Stimulated activated CD4-positive, alpha-beta T cell treated with anti-CD3 and anti-CD28 coated beads, Interleukin-1b, Interleukin-23, amount 100 ng/mL, for 1 hour (primary cell): ENCODE measurements at regions not wholly inside any gene's neighbourhood (a gene's known extent, or its start where the extent isn't known, plus 50 kb on each side); places are given as distances from the start of the nearest gene placed in this dataset.
"Not testable (repeated sequence)": the region's sequence is repeated elsewhere in the genome, so short reads cannot be mapped to it uniquely, and the experiment has no call there.

Source experiments
- DNase-seq, 2 donors: peaks; one replicate each; pipeline ENCODE4 v3.0.0-alpha.2; 2020; ENCODE audit warnings: low read depth in 2 of 2

DNA sequence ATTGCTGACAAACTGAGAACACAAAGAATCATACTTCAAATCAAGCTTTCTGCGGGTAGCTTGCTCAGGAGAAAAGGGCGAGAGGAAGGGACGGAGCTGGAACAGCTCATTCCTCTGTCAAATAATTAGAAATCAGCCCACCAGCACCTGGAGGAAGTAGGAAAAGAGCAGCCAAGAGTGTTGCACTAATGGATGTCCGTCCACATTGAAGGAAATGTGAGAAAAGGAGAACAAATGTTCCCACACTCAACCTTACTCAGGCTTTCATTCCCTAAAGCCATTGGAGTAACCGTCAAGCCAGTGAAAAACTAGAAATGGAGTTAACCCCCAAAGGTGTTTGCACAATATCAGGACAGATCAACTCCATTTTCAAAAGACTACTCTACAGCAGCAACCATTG lies 233.0 kb upstream of the PRKD1 start:
- DNase-seq: no peak

DNA sequence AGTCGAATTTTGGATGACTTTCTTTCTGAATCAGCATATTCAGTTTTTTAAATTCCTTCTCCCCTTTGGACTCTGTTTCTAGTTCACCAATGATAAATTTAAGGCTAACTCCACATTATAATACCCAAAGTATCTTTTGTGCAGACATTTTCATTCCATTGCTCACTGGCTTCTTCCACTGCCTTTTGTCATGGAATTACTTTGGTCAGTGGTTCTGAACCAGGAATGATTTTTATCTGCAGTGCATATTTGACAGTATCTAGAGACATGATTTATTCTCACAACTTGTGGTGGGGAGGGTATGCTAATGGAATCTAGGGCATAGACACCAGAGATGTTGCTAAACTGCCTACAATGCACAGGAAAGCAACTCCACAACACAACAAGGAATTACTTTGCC lies 234.4 kb upstream of the PRKD1 start:
- DNase-seq: no peak

DNA sequence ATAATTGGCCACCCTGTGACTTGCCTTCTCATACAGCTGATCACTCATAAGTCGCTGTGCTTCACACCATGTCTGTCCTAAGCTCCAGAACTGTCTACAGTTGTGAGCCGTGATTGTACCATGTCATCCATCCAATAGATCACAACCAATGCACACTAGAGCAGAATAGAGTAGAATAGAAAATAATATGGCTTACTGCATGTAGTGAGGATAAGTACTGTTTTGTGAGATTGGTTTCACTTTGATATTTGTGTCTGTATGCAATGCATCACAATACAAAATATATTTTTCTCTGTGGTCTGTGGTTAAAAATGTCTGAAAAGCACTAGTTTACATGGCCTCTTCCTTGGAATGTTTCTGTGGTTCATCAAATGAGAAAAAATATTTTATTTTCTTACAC lies 237.6 kb upstream of the PRKD1 start:
- DNase-seq: no peak

DNA sequence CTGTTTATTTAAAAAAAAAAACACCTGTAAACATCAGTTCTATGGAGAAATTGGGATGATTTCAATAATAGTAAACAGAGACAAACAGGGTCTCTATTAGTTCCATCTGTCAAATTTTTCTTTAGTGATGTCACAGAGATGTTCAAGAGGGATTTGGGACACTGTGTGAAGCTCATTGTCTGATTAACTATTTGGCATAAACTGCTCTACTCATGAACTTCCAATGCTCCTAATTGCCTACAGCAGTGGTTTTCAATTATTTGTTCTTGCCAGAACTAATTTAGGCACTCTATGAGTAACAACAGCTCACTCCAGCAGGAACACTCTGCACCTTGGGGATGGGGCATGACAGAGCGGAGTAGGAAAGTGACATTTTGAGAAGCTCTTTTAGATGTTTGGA lies 250.1 kb upstream of the PRKD1 start:
- DNase-seq: no peak

DNA sequence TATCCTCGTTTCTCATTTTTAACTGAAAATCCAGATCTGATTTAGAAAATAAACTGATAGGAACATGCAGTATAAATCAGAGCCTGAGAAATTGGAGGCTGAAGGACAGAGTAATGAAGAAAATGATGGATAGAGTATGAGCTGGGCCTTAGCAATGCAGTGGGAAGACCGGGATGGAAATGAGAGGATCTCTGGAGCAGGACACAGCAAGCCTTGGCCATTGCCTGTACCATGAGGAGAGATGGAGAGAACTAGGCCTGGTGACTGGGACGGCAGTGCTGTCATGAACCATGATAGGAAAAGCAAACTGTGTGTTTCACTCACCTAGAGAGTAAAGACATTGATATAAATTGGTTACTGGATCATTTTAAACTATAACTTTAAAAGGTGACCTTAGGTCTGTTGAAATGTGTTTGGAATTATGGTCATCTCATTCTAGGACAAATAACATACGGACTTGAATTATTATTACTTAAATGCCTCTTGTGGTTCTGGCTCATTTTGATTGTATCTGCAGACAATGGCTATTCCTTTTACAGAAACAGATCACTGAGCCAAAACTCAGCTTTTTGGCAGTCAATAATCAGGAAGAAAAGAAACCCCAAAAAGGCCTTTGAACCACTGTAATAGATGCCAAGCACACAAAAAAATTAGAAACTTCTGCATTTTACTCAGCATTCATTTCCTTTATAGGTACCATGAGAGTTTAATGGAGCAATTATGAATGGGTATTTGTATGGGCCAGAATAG lies 251.9 kb upstream of the PRKD1 start:
- no peak for DNase-seq

DNA sequence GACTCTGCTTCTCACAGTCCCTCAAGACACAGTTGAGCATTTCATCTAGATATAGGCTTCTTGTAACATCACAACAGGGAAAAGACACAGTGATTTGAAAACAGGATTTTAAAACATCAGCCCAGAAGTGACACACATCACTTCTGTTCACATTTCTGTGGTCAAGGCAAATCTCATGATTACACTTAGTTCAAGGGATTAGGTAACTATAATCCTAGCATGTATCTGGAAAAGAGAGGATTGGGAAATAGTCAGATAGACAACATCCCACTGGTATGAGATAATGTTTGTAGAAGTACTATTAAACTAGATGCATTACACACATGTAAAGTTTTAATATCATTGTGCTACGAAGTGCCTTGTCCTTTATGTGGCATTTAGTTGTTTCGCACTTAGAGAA lies 252.6 kb upstream of the PRKD1 start:
- no peak for DNase-seq

DNA sequence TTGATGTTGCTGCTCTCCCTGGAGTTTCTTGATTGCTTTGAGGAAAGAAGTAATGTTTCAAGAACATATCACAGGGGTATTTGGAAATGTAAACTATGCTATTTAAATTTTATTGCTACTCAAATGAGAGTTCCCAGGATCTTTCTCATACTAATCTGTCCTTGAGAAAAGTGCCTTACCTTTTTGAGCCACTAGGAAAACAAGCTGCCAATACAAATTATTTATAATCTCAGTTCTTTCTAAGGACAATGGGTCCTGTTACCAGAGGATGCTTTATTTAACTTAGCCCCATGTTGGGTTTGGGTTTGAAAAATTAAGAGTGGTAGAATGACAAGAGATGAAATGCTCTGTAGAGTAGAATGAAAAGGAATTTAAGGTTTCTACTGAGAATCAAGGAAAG lies 258.2 kb upstream of the PRKD1 start:
- DNase-seq: no peak

DNA sequence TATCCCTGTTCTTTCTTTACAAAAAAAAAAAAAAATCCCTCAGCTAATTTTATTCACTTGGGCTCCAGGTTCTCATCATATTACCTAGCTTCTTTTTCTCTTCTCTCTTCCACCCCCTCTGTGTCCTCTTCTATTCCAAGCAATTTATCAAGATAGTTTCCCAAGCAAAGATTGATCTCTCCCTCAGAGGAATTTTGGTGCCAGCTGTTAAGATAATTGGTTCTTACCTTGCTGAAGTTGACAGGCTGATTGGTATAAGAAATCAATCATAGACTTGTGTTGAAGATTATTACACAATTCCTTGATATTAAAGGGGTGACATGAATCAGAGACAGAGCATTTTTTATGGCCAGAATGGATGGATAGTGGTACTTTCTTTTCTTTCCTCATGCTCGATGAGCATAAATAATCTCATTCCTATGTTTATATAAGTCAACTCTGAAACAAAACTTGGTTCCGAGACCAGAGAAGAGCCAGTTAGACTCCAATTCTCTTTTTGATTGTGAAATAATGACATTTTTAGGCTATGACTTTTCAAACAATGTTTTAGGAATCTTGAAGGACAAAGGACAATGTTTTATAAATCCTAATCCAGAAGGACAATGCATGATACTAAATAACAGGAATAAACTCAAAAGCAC lies 264.1 kb upstream of the PRKD1 start:
- DNase-seq: no peak

DNA sequence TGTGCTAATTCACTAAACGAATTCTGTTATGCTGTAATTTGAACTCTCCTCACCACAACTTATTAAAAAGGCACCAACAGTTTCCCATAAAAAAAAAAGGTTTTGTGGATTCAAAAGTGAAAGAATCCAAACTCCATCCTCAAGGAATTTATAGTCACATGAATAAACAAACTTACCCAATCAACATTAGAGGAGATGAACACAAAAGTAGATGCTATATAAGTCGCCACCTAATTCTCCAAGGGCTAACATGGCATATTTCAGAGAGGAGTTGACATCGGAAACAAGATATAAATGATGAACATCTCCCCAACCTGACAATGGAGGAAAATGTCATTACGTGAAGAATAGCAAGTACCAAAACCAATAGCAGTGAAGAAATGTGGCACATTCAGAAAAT lies 265.5 kb upstream of the PRKD1 start:
- no peak for DNase-seq

DNA sequence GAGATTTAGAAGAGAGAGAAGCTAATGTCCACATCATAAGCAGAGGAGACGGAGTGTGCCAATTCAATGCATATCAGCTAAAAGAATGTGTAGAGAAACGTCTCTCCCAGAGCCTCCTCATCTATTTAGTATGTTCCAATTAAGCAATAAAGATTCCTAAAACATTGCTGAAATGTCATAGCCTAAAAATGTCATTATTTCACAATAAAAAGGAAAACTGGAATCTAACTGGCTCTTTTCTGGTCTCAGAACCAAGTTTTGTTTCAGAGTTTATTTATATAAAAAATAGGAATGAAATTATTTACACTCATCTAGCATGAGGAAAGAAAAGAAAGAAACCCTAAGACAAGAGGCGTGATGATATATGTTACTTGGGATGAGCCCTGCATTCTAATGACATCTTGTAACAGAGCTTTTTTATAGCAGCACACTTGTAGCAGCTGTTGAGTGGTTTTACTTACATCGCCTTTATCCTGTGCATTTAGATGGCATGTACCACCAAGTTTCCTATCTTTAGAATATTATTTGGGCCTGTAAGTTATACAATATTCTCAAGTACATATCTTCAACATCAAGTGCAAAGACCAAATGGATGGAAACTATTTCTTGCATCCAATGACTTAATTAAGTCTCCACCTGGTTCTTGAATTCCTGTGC lies 266.3 kb upstream of the PRKD1 start:
- DNase-seq: no peak

DNA sequence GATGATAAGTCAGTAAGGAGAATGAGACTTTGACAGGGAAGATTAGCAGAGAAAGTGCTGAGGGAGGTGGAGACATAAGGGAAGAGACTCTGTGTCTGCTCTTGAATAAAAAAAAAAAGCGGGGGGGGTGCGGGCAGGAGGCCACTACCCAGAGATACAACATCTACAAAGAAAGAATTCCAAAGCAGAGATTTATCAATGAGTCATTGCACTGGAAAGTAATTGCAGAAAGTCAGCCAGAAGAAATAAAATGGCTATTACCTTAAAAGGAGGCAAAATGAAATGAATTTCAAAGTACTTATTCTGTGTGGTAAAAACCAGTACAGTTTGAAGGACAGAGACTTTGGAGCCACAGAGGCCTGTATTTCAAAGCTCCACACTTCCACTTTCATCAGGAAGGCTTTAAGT lies 267.1 kb upstream of the PRKD1 start:
- DNase-seq: no peak

DNA sequence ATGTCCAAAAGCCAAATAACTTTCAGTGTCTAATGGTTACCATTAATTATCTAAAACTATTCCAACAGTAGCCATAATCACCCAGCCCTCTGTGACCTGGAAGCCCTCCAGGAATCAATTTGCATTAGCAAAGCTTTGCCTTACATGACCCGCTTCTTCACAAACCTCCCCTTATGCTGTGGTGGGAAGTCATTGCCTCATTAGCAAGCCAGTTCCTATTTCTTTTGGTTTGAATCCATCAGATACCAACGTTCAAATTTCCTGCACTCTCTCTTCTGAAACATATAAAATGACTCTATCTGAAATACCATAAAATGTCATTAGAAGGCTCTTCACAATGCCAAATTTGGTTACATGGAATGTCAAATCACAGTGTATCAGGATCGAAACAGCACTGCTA lies 268.3 kb upstream of the PRKD1 start:
- DNase-seq: no peak

DNA sequence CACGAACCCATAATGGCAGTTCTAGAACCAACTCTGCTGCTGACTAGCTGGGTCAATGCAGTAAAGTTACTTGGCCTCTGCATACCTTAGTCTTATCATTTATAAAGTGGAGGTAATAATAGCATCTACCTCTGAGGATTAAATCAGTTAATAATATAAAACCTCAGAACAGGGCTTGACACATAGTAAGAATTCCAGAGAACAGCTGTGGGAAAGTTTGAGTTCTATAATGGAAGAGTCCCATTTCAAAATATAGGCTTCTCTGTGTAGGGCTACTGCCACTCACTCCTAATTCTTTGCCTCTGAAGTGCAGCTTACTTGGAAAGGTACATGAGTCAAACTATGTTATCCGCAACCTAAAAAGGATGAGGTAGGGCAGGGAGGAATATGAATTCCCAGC lies 269.2 kb upstream of the PRKD1 start:
- no peak for DNase-seq

DNA sequence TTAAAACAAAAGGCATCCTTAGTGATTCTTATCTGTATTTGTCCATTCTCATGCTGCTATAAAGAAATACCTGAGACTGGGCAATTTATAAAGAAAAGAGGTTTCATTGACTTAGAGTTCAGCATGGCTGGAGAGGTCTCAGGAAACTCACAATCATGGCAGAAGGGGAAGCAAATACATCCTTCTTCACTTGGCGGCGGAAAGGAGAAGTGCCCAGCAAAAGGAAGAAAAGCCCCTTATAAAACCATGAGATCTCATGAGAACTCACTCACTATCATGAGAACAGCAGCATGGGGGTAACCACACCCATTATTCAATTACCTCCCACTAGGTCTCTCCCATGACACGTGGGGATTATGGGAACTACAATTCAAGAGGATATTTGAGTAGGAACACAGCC lies 271.1 kb upstream of the PRKD1 start:
- DNase-seq: not testable (repeated sequence)

DNA sequence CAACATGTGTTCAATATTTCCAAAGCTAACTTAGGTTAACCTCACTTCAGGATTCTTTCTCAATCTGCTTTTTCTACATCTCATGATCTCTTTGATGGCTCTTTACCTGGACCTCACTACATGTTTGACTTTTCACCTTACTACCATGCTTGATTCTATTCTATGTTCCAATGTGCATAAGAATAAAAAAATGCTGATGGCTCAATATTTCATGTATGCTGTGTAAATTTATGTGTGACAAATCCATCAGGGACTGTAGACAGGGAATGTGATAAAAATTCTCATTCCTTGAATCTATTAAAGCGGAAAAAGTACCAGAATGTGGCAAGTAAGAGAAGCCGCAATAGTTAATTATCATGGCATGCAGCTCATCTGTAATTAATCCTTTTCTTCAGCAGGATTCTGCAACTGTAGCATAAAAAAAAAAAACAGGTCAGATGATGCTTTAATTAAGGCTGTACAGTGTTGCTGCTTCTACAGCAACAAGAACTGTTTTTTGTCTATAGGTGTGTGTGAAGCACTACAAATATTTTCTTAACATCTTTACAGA lies 276.9 kb upstream of the PRKD1 start:
- no peak for DNase-seq

DNA sequence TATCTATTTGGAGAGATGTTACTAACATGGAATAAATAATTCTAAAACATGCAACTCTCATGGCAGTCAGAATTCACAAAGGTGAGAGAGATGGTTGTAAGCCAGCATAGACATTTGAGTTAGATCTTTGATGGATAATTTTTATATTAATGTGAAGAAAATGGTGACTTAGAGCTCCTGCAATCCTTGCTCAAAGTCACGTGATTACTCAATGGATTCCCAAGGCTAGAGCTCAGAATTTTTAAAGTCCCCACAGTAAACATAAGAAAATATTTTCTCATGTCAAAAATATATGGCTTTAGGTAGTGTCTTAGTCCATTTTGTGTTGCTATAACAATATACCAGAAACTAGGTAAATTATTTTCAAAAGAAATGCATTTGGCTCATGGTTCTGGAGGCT lies 281.5 kb upstream of the PRKD1 start:
- DNase-seq: no peak

DNA sequence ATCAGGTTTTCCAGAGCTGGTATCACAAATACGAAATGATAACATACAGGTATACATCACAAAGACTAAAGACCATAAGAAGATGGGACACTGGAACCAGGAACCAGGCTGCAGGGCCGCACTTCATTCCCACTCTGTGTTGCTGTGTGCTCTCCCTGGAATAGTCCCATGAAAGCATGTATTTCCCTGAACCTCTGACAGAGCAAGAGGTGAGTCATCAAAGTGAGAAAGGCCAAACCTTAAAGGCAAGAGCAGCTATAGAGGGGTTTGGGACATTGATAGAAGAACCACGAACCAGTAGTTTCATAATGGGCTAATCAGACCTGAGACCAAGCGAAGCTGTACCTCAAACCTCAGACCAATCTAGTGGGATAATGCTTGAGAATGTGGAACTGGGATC lies 283.0 kb upstream of the PRKD1 start:
- no peak for DNase-seq

DNA sequence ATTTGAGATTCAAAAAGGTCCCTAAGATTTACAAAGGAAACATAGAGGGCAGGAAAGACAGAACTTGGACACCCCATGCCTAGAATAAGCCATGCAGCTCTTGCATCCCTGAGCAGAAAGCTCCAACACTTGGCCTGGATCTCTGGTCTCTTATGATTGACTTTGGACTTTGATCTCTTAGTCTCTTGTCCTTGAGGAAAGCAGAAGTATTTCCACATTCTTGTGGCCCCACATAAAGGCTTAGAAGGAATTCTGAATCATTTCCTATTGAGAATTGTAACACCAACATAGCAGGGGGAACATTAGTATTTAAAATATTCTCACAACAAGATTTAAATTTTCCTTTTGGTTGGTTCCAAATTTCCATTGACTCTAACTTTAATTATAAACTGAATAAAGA lies 283.7 kb upstream of the PRKD1 start:
- DNase-seq: no peak

DNA sequence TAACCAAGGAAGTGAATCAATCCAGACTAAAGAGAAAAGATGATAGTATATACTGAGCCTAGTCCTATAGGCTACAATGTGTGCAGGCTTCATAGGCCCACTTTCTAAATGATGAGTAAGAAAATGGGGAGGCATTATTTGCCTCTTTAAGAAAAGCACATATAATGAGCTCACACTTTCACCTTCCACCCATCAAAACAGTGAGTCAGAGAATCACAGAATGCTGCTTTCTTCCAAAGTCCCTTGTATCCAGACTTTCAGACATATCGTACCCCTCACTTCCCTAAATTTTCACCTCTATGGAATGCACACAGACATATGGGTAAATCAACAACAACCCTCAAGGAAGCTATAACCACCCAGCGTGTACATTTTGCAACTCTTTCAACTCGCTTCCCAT lies 286.4 kb upstream of the PRKD1 start:
- no peak for DNase-seq

DNA sequence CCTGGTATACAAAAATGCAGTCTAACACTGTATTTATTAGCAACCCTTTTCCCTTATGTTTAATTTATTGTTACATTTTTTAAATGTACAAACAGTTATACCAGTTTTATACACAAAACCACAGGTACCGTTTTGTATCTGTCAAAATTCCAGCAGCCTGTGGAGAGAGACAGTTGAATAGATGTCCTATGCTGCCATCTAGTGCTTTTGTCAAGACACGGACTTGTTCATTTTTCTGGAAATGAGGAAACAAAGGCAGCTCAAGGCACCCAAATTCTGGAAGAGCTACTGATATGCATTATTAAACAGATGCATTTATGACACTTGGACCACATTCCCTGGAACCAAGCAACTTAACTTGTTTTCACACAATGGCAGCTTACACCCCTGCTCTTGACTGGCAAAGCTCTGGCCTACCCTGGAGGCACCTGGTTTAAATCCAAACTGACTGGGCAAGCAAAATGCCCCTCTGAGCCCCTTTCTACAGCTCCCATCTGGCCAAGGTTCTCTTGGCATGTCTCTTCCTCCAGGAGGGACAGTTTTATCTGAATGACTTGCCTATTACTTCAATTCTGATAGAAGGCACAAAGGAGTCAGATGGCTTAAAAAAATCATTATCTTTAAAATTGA lies 286.9 kb upstream of the PRKD1 start:
- no peak for DNase-seq

DNA sequence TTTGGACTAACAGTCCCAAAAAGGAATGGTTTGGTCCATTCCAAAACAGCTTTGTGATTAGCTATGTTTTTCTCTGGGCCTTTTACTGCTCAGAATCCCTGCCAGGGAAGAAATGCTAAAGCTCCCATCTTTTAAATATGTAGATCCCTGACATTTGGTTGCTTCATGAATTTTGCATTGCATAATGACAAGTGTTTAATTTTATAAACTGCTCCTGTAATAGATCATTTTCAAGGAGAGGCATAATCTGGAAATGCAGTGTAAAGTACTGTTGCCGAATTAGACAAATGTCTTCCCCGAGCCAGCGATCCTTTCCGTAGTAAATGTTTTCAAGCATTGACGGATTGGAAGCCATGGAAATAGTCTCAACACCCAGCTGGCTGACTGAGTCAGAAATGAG lies 291.3 kb upstream of the PRKD1 start:
- DNase-seq: no peak

DNA sequence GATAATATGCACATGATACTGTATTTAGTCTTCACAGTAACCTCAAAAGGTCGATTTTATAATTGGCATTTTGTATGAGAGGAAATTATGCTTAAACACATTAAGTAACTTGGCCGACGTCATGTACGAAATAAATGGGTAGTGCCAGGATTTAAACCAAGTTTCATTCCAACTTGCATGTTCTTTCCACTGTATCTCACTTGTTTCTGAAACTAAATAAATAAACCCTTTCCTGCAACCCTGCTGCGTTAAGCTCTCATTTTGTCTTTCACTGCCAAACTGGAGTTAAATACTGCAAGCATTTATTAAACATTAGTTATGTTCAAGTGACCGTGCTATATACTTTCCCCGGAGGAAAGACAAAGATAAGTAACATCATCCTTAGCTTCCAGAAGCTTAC lies 293.9 kb upstream of the PRKD1 start:
- DNase-seq: no peak

DNA sequence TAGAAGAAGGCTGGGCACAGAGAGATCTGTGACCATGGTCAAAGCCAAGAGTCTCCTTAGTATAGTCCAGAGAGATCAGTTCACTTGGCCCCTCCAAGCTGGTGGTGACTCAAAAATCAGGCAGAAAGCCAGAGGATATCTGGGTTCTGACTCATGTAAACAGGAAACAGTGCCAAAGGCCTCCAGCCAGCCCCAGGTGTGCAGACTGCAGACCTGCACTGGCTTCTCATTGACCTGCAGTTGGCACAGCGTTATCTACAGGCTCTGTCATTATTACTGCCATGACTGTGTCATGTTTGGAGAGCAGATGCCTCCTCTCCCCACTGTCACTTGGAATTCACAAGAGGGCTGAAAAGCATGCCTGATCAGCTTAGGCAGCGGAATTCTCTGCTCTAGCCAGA lies 295.7 kb upstream of the PRKD1 start:
- DNase-seq: no peak
